Activated T-cell treated with anti-CD3 and anti-CD28 coated beads, Interleukin-2, amount 50 U/mL, for 4 hours (primary cell): ENCODE measurements at regions not wholly inside any gene's neighbourhood (a gene's known extent, or its start where the extent isn't known, plus 50 kb on each side); places are given as distances from the start of the nearest gene placed in this dataset.

Experiments used
- ATAC-seq, 2 donors: fragments of 200-7000 bp; cut with Tn5 transposase; one replicate each; pipeline ENCODE4 v1.10.0; 2021
- DNase-seq: peaks from one replicate; pipeline ENCODE4 v3.0.0-alpha.2; 2020
- H3K27me3 Mint-ChIP-seq: one replicate; pipeline ENCODE4 v1.8.0; 2021; ENCODE audit warnings: low read depth, mixed read lengths
- H3K36me3 Mint-ChIP-seq: one replicate; pipeline ENCODE4 v1.8.0; 2022; ENCODE audit warnings: mixed read lengths; ENCODE audit not compliant: insufficient read depth
- H3K4me1 Mint-ChIP-seq: one replicate; pipeline ENCODE4 v1.8.0; 2021; ENCODE audit warnings: low read depth, mixed read lengths
- H3K4me3 Mint-ChIP-seq: one replicate; pipeline ENCODE4 v1.8.0; 2021; ENCODE audit warnings: mild to moderate bottlenecking, moderate library complexity, mixed read lengths
- H3K9me3 Mint-ChIP-seq: one replicate; pipeline ENCODE4 v1.8.0; 2021; ENCODE audit warnings: mixed read lengths

DNA sequence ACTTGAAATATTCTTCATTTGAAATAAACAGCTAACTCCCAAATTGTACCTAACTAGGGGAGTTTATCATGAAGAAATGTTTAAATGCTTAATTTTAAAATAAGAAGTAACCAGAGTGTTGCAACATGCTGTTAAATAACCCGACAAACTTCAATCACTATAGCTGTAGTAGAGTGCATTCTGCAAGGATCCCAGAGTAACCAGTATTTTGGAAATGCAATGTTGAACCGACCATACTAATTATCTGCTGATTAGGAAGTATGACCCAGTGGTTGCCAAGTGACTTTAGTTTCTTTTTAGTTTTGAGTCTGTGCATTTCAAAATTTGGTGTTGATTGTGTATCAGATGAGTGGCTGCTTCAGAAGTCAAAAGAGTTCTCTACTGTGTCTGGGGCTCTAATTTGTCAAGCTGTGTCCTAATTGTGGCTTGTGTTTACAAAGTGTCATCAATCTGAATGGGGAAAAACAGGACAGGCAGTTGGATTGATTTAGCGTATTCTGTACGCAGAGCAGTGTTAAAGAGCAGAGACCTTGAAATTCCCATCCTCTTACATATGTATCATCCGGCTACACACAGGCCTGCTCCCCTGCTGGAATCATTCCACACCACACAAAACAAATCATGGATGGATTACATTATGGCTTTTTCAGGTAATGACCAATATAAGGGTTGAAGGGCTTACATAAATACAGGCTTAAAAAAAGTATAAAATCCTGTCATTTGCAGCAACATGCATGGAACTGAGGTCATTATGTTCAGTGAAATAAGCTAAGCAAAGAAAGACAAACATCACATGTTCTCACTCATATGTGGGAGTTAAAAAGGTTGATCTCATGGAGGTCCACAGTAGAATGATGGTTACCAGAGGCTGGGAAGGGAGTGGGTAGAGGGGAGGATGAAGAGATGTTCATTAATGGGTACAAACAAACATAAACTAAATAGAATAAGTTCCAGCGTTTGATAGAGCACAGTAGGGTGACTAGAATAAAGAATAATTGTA, 351.5 kb downstream of the KLF12 start:
- Mint-ChIP-seq H3K4me3 (no peak overlapping the region), H3K4me1 (peaks cover 30% of the 10 kb centered on the region), H3K9me3 (no peaks in the 10 kb centered on the region), H3K36me3 (peaks cover 27% of the 10 kb centered on the region), H3K27me3 (no peaks in the 10 kb centered on the region)
- DNase-seq (no peak), ATAC-seq (no peak)

DNA sequence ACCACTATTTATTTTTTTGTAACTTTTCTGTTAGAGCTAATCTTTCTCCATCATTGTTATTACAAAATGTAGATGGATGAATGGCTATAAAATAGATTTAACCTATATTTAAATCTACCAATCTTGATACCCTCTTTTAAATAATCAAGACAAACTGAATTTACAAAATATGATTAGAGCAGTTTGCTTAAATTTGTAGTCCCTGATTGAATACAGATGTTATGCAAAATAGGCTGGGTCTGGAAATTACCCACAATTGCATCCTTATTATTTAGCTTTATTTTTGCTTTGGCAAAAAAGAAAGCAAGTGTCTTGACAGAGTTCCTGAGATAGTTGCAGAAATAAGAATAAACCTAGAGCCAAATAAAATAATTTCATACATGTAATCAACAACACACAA, 352.8 kb downstream of the KLF12 start:
- DNase-seq, result no peak
- Mint-ChIP-seq H3K4me1 (peaks cover 37% of the 10 kb centered on the region), H3K27me3 (no peaks in the 10 kb centered on the region), H3K9me3 (no peaks in the 10 kb centered on the region), H3K4me3 (no peak overlapping the region), H3K36me3 (peaks cover 33% of the 10 kb centered on the region)
- ATAC-seq, result no peak

DNA sequence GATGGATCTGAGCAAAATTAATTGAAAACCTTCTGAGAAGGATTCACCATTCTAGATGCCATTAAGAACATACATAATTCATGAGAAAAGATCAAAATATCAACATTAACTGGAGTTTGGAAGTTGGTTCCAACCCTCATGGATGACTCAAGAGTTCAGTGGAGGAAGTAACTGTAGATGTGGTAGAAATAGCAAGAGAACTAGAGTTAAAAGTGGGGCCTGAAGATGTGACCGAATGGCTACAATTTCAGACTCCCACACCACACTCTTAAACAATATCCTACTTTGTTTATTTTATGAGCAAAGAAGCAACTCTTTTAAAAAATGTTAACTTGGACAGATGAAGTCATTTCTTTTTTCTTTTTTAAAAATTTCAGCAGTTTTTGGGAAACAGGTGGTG, 354.3 kb downstream of the KLF12 start:
- Mint-ChIP-seq H3K4me1 (peaks cover 26% of the 10 kb centered on the region), H3K9me3 (no peaks in the 10 kb centered on the region), H3K36me3 (peaks cover 32% of the 10 kb centered on the region), H3K4me3 (no peak overlapping the region), H3K27me3 (no peaks in the 10 kb centered on the region)
- no peak for ATAC-seq
- DNase-seq, result no peak

DNA sequence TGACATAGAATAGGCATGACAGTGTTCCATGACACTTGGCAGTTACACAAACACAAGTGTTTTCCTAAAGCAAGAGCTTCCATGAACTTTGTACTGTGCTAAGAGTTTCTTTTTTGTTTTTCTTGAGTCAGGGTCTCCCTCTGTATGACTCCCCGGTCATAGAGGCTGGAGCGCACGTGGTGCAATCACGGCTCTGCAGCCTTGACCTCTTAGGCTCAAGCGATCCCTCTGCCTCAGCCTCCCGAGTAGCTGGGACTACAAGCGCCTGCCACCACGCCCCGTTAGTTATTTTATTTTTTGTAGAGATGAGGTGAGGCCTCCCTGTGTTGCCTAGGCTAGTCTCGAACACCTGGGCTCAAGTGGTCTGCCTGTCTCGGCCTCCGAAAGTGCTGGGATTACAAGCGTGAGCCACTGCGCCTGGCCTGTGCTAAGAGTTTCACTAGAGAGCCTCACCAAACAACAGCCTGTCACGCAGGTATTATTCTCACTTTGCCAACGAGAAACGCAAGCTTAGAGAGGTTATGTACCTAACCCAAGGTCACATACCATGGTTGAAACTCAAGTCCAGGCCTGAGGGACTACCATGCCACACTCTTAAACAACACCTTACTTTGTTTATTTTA, 355.9 kb downstream of the KLF12 start:
- Mint-ChIP-seq H3K4me3 (no peak overlapping the region), H3K4me1 (peaks cover 26% of the 10 kb centered on the region), H3K27me3 (no peaks in the 10 kb centered on the region), H3K36me3 (peaks cover 36% of the 10 kb centered on the region), H3K9me3 (no peaks in the 10 kb centered on the region)
- ATAC-seq (no peak), DNase-seq (no peak)

DNA sequence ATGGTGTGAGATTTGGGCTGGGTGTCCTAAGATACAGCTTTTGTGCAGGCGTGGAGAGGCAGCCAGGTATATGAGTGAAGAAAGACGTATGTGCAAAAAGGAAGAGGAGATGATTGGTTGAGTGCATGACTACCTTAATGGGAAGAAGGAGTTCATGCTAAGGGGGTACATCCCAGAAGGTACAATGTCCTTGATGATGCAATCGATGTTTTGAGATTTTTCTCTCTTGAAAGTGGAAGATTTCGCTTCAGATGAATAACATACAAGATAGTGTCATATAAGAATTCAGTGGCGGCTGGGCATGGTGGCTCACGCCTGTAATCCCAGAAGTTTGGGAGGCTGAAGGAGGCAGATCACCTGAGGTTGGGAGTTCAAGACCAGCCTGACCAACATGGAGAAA, 357.1 kb downstream of the KLF12 start:
- peaks cover 39% of the 10 kb centered on the region for H3K36me3 Mint-ChIP-seq

DNA sequence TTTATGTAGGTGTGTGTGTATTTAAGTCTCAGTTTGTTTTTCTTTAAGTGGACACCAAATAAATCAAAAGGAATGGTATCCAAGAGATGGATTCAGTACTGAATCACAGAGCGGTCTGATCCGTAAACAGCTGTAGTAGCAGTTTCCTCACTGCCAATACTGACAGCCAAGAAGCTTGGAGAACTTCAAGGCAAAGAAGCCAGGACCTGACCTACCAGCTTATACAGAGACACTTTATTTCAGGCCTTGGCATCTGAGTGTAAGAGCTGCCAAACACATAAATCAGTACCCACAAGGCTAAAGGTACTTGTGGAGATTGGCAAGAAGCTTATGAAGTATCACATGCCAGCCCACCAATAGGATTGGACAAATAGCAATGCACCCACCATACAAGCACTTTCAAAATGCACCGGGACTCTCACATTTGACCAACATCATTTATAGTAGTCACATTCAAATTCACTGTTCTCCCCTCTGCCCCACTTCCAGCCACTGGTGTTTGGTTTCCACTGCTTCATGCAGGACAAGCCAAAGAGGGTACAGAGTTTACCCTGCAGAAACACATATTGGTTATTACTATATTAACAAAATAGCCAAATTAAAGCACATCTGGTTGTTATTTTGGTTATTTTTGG, 357.9 kb downstream of the KLF12 start:
- DNase-seq (no peak), ATAC-seq (no peak)
- H3K27me3 Mint-ChIP-seq, result no peaks in the 10 kb centered on the region
- H3K36me3 Mint-ChIP-seq, result peaks cover 45% of the 10 kb centered on the region
- H3K4me3 Mint-ChIP-seq, result no peak overlapping the region
- H3K4me1 Mint-ChIP-seq, result peaks cover 27% of the 10 kb centered on the region
- H3K9me3 Mint-ChIP-seq, result peaks cover 4% of the 10 kb centered on the region

More for the DNA sequence above, 357.1 kb downstream of the KLF12 start:
- ATAC-seq (no peak), DNase-seq (no peak)
- peaks cover 27% of the 10 kb centered on the region for H3K4me1 Mint-ChIP-seq
- no peaks in the 10 kb centered on the region for H3K27me3 Mint-ChIP-seq
- no peak overlapping the region for H3K4me3 Mint-ChIP-seq
- no peaks in the 10 kb centered on the region for H3K9me3 Mint-ChIP-seq

DNA sequence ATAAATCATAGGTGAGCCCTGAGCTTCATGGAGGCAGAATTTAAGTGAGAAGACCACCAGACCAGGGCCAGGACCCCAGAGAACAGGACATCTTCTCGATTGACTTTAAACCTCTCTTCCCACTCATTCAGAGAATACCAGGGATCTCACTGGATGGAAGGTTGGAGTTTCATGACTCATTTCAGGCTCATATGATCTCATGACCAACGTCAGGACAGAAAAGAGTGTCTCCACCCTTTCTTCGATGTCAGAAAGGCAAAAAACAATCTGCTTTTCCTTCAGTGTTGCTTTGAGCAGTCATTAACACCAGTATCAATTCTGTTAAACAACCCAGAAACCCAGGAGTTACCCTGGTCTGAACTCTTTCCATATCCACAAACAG, 361.0 kb downstream of the KLF12 start:
- DNase-seq, result no peak
- Mint-ChIP-seq H3K4me3 (no peak overlapping the region), H3K9me3 (peaks cover 8% of the 10 kb centered on the region), H3K36me3 (peaks cover 37% of the 10 kb centered on the region), H3K4me1 (peaks cover 38% of the 10 kb centered on the region), H3K27me3 (no peaks in the 10 kb centered on the region)
- no peak for ATAC-seq

DNA sequence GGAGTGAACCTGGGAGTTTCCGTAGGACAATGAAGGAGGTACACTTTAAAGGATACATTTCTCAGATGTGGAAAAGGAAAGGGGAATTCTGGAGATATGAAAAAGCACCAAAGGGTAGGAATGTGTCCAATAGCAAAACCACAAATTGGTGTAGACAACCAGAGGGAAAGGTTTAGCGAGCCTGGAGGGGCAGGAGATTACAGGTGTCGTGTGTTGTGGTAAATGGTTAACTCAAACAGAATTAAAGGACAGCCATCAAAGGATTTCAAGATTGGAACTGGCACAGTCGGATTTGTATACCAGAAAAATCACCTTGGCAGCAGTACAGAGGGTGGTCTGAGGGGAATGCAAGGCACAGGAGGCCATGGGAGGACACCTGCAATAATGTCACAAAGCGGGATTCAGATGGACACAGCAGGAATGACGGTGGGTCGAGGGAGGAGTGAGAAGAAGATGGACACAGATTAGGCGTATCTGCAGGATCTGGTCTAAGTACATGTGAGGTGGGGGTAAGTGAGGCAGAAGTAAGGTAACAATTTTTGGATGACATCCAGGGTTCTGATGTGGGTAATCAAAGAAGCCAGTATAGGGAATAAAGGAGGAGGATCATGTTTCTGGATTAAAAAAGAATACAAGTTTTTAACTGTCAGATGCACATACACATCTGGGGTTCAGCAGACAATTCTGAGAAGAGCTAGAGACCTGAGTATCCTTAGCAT, 361.6 kb downstream of the KLF12 start:
- no peak for ATAC-seq
- Mint-ChIP-seq H3K4me3 (no peak overlapping the region), H3K4me1 (peaks cover 43% of the 10 kb centered on the region), H3K36me3 (peaks cover 37% of the 10 kb centered on the region), H3K27me3 (no peaks in the 10 kb centered on the region), H3K9me3 (peaks cover 8% of the 10 kb centered on the region)
- no peak for DNase-seq

DNA sequence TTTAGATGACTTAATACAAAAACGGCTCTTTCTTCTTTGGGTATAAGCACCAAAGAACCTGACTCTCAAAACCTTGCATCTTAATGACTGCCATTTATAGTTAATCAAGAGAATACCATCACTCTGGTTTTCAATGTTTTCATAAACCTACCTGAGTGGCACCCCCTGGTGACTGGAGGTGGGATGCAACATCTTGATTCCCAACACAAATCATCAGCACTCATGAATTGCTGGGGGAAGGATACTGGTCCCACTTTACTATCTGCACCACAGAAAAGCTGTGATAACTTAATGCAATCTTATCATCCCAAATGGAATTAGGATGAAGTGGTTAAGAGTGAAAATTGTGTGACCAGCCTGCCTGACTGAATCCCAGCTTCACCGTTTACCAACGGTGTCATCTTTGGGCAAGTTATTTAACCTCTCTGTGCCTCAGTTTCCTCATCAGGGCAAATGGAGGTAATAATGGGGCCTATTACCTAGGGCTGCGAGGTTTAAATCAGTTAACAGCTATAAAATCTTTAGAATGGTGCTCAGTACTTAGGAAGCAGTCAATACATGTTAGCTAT, 366.4 kb downstream of the KLF12 start:
- Mint-ChIP-seq H3K4me3 (no peak overlapping the region), H3K4me1 (peaks cover 69% of the 10 kb centered on the region), H3K36me3 (peaks cover 30% of the 10 kb centered on the region), H3K27me3 (no peaks in the 10 kb centered on the region), H3K9me3 (peaks cover 8% of the 10 kb centered on the region)
- ATAC-seq (peak in 1 of 2 donors; percentile 19), DNase-seq (peak; percentile 12)

DNA sequence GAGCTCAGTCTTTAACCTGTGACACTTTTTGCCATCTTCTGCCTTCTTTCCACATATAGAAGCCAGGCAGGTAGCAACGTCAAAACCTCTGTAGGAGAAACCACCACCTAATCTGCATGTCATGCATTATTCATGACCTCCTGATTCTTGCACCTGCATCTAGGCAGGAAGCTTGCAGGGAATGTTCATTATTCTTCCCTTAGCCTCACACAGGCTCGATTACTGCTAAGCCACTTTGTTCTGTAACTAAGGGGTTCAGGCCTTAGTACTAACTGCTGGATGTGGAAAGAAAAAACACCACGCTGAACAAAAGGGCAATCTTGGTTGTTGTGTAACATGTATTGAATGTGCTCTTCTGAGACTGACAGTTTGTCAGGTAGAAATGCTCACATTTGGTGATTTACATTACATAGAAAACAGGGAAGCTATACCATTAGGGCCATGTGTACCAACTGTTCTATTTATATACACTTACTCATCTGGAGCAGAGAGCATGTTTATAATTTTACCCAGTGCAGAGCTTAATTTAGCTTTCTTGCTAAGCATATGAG, 366.9 kb downstream of the KLF12 start:
- no peak overlapping the region for H3K4me3 Mint-ChIP-seq
- no peaks in the 10 kb centered on the region for H3K27me3 Mint-ChIP-seq
- peaks cover 8% of the 10 kb centered on the region for H3K9me3 Mint-ChIP-seq
- DNase-seq (no peak), ATAC-seq (peak in 1 of 2 donors; percentile 9)
- peaks cover 30% of the 10 kb centered on the region for H3K36me3 Mint-ChIP-seq
- peaks cover 70% of the 10 kb centered on the region for H3K4me1 Mint-ChIP-seq

DNA sequence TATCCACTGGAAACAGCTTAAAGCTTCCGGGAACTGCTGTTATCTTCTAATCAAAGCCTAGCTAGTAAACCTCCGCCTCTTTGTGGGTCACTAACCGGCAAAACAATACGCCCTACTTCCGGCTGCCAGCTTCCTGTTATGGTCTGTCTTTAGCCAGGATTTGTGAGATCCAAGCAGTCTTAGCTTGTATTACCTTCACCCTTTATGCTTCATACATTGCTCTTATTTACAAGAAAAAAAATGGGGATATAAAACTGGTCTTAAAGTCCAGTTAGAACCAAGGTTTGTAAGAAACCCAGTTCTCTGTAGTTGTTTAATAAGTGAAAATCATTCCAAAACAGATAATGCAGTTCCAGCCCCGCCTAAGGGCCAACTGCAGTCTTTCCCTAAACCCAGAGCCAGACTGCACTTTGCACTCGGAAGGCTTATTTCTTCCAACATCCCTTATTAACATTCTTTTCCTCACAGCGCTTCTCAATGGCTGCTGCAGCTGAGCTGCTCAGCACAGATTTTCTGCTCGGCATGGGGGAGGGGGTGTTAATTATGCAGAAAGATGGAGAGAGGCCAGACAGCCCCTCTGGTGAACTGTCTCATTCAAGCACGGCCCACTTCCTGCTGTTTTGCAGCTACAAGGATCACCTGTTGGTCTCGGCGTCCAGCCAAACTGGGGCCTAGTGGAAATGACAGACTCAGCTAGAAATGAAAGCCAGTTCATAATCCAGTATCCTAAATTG, 368.4 kb downstream of the KLF12 start:
- Mint-ChIP-seq H3K27me3 (no peaks in the 10 kb centered on the region), H3K4me1 (peaks cover 78% of the 10 kb centered on the region), H3K9me3 (peaks cover under 1% of the 10 kb centered on the region), H3K4me3 (peak overlapping the region; percentile 64), H3K36me3 (peaks cover 24% of the 10 kb centered on the region)
- ATAC-seq (peak; percentile 86 to 87), DNase-seq (peak; percentile 60)

DNA sequence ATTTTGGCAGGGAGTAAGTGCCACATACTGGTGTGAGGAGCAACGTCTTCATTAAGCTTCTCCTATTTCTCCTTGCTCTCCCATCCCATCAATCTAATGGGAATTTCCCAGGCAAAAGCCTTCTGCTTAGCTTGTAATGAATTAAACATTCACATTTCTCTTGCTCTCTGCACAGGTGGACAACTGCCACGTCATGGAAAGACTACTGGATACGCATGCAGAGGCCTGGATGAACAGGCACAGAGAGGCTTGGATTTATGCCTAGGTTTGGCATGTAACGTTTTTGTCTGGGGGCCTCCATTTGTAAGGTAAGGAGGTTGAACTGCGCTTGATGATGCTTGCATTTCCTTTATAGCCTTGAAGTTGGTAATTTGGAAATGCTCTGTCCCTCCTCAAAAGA, 374.8 kb downstream of the KLF12 start:
- Mint-ChIP-seq H3K27me3 (no peaks in the 10 kb centered on the region), H3K36me3 (peaks cover 24% of the 10 kb centered on the region), H3K9me3 (no peaks in the 10 kb centered on the region), H3K4me3 (no peak overlapping the region), H3K4me1 (peaks cover 67% of the 10 kb centered on the region)
- ATAC-seq (no peak), DNase-seq (no peak)
